Heart left ventricle (tissue), 16 donors: ENCODE measurements at regions not wholly inside any gene's neighbourhood (a gene's known extent, or its start where the extent isn't known, plus 50 kb on each side); places are given as distances from the start of the nearest gene placed in this dataset.

Experiments
- ATAC-seq, 4 donors: fragments of 200-7000 bp; cut with Tn5 transposase; one replicate each; pipeline ENCODE4 v1.9.1; 2020 to 2022; ENCODE audit warnings: moderate library complexity in 4 of 4, mild to moderate bottlenecking in 3 of 4, moderate number of reproducible peaks in 1 of 4
- DNase-seq, 5 donors: peaks; one replicate each; pipeline ENCODE4 v3.0.0-alpha.2; 2020
- H3K27ac ChIP-seq, 12 donors: fragments of 200-600 bp; sonication (generic) in 4 of 12; one replicate each; pipeline versions ENCODE4 v1.5.0 to v1.8.0; 2016 to 2022; ENCODE audit warnings: mild to moderate bottlenecking in 2 of 12
- H3K27me3 ChIP-seq, 9 donors: fragments of 200-600 bp; sonication (generic) in 2 of 9; one replicate each; pipeline versions ENCODE4 v1.5.1 to v1.8.0; 2016 to 2022; ENCODE audit warnings: mild to moderate bottlenecking in 3 of 9
- H3K36me3 ChIP-seq, 9 donors: fragments of 200-600 bp; sonication (generic) in 2 of 9; one replicate each; pipeline versions ENCODE4 v1.5.0 to v1.8.0; 2018 to 2022; ENCODE audit warnings: mild to moderate bottlenecking in 2 of 9
- H3K4me1 ChIP-seq, 12 donors: fragments of 200-600 bp; sonication (generic) in 4 of 12; one replicate each; pipeline versions ENCODE4 v1.5.0 to v1.8.0; 2016 to 2022; ENCODE audit warnings: mild to moderate bottlenecking in 3 of 12
- H3K4me3 ChIP-seq, 12 donors: fragments of 200-600 bp; sonication (generic) in 4 of 12; one replicate each; pipeline versions ENCODE4 v1.5.0 to v1.8.0; 2017 to 2022; ENCODE audit warnings: mild to moderate bottlenecking in 9 of 12, moderate library complexity in 4 of 12
- H3K9me3 ChIP-seq, 12 donors: fragments of 200-600 bp; sonication (generic) in 4 of 12; one replicate each; pipeline versions ENCODE4 v1.5.0 to v1.8.0; 2016 to 2022; ENCODE audit warnings: mild to moderate bottlenecking in 1 of 12
- CTCF ChIP-seq, 12 donors: fragments of 200-600 bp; sonication (generic) in 4 of 12; IDR thresholded peaks; one replicate each; pipeline versions ENCODE4 v1.5.0 to v1.8.0; 2018 to 2022; ENCODE audit warnings: antibody characterized with exemption in 12 of 12, mild to moderate bottlenecking in 5 of 12
- POLR2A ChIP-seq, 2 donors: fragments of 450-650 bp; IDR thresholded peaks; one replicate each; pipeline ENCODE4 v1.6.1; 2017; ENCODE audit warnings: antibody characterized with exemption in 2 of 2, mild to moderate bottlenecking in 2 of 2, moderate library complexity in 2 of 2
- WGBS, 4 donors: extraction: QIAGEN DNeasy Blood & Tissue Kit in 2 of 4; methylation state at CpG; one replicate each; pipeline versions ENCODE4 v1.1.5 to v1.1.7; 2013 to 2018; 5-methylcytosine and 5-hydroxymethylcytosine counted together
- intact Hi-C, 10 donors: fragments of 100-400 bp; cut with DNase I; formaldehyde crosslinking; loops; one replicate each; pipeline versions ENCODE4 v1.11.1 to v1.14.2; 2022
- donor health status: ischemic (EF 13 %, LVEDD 7.1; RV severe dilation, severe dysfunction).
- donor health status: healthy with polysubstance abuse.
- donor health status: DM: no; HTN: yes; CAD: no.
- donor health status: DM: no; HTN: no; CAD: no.
- donor health status: ischemic (EF 25% LVEDD 6.9; RV normal size, moderate dysfunction).
- donor health status: ischemic (EF 25% LVEDD 5.7; RV mildly dilated, moderate dysfunction).
- donor health status: healthy.
- donor health status: DM: yes; HTN: yes; CAD: no.
- donor health status: ischemic (EF 35%, LVEDD 5.7; RV mildly dilated, moderate dysfunction).
- donor health status: nonischemic (EF 11% LVEDD 7.7; RV severe dilation, severe dysfunction).
- donor health status: DM: yes; HTN: yes; CAD: no.
- donor health status: PGD.
- donor health status: ischemic (EF 29% LVEDD 5.4; RV normal size, mild dysfunction).
- donor health status: nonischemic (EF 23%, LVEDD 6.1; RV moderate dilation, normal function).

DNA sequence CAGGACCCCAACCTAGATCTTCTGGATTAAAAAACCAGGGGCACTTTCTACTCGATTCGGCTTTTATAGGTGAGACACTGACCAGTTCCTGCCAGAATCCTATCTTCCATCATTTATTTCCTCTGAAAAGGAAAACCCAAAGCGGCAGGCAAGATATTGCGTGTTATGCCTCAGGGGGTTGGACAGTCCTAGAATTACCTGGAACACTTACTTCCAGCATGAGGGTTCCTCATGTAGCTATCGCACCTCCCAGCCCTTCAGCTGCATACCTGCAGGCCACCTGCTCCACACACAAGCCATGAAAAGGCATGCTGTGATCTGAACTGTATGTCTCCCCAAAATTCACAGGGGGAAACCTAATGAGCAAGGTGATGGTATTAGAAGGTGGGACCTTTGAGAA lies 58.3 kb upstream of the DLG1 start:
- 90 to 98% (median 94%) methylated on average over 5 of the region's 5 CpGs for WGBS, 4 donors
- peak overlapping the region in 5 of 12 donors; percentile 8 to 37 (median 24) for H3K4me3 ChIP-seq
- no peaks in the 10 kb centered on the region for H3K27me3 ChIP-seq
- no peaks in the 10 kb centered on the region for H3K36me3 ChIP-seq
- peak overlapping the region in 7 of 12 donors; percentile 11 to 64 (median 53) for H3K27ac ChIP-seq
- intact Hi-C loops, result loop anchor here in 2 of 10 donors (5.0 to 10.0 kb wide), 2 partner anchors 36 to 78 kb away; no protein-coding TSS in a partner anchor
- peaks cover 0 to 48% (median 24%) of the 10 kb centered on the region in 12 donors for H3K4me1 ChIP-seq
- TF ChIP-seq POLR2A (IDR thresholded peaks at IDR 0.05) (no peak), CTCF (IDR thresholded peaks at IDR 0.05) (no peak)
- DNase-seq (no peak), ATAC-seq (no peak)
- H3K9me3 ChIP-seq, result peaks cover 0 to 17% (median 0%) of the 10 kb centered on the region in 12 donors

DNA sequence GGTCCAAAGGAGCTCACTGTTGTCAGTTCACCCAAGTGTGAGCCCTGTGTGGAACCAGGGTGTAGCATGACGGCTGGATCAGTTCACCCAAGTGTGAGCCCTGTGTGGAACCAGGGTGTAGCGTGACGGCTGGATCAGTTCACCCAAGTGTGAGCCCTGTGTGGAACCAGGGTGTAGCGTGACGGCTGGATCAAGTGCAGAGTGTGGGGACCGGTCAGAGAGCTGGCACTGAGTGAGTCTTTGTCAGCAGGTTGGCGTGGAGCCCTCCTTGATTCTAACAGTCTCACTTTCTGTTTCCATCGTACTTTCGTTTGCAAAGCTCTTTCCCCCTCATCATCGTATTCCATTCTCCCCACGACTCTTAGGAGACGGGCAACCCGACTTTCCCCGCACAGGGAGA lies 57.9 kb upstream of the DLG1 start:
- H3K4me1 ChIP-seq, result peaks cover 0 to 50% (median 24%) of the 10 kb centered on the region in 12 donors
- intact Hi-C loops, result loop anchor here in 2 of 10 donors (5.0 to 10.0 kb wide), 2 partner anchors 36 to 79 kb away; no protein-coding TSS in a partner anchor
- TF ChIP-seq POLR2A (IDR thresholded peaks at IDR 0.05), result no peak
- TF ChIP-seq CTCF (IDR thresholded peaks at IDR 0.05), result no peak
- no peaks in the 10 kb centered on the region for H3K27me3 ChIP-seq
- H3K9me3 ChIP-seq, result peaks cover 0 to 16% (median 0%) of the 10 kb centered on the region in 12 donors
- DNase-seq, result peak; percentile 57 to 81 (median 71)
- H3K36me3 ChIP-seq, result no peaks in the 10 kb centered on the region
- H3K27ac ChIP-seq, result peak overlapping the region in 7 of 12 donors; percentile 11 to 64 (median 53)
- WGBS, 4 donors, result 44 to 70% (median 58%) methylated on average over 14 of the region's 14 CpGs
- peak overlapping the region in 5 of 12 donors; percentile 8 to 37 (median 24) for H3K4me3 ChIP-seq
- ATAC-seq, result peak; percentile 21 to 72 (median 56)

GRCh38 chr3:197355713-197356112 lies 57.3 kb upstream of the DLG1 start:
- no peak for ATAC-seq

More at GRCh38 chr3:197355713-197356112, 57.3 kb upstream of the DLG1 start:
- Histone ChIP-seq H3K27me3 (no peaks in the 10 kb centered on the region), H3K4me3 (no peak overlapping the region), H3K36me3 (no peaks in the 10 kb centered on the region), H3K4me1 (peaks cover 0 to 50% (median 24%) of the 10 kb centered on the region in 12 donors), H3K9me3 (peaks cover 0 to 15% (median 0%) of the 10 kb centered on the region in 12 donors), H3K27ac (peak overlapping the region in 4 of 12 donors; percentile 44 to 64 (median 56))
- TF ChIP-seq CTCF (IDR thresholded peaks at IDR 0.05), result no peak
- no peak for TF ChIP-seq POLR2A (IDR thresholded peaks at IDR 0.05)
- no peak for DNase-seq
- 90 to 100% (median 92%) methylated on average over 1 of the region's 1 CpG for WGBS, 4 donors
- intact Hi-C loops, result loop anchor here in 3 of 10 donors (2.0 to 10.0 kb wide), 3 partner anchors 37 to 79 kb away; no protein-coding TSS in a partner anchor
